Frontal cortex (tissue), 3 donors: ENCODE measurements at regions not wholly inside any gene's neighbourhood (a gene's known extent, or its start where the extent isn't known, plus 50 kb on each side); places are given as distances from the start of the nearest gene placed in this dataset.
"Not testable (repeated sequence)": the region's sequence is repeated elsewhere in the genome, so short reads cannot be mapped to it uniquely, and the experiment has no call there.

Experiments
- DNase-seq, 2 donors: peaks; one replicate each; pipeline ENCODE4 v3.0.0; 2012; ENCODE audit warnings: low spot score in 2 of 2
- FAIRE-seq: peaks from 2 replicates; lab custom pipeline; 2012; peaks lifted over from hg19 to GRCh38; lab: Jason Lieb, UNC
- donor health status: control.
- donor health status: control.
- donor health status: control.

DNA sequence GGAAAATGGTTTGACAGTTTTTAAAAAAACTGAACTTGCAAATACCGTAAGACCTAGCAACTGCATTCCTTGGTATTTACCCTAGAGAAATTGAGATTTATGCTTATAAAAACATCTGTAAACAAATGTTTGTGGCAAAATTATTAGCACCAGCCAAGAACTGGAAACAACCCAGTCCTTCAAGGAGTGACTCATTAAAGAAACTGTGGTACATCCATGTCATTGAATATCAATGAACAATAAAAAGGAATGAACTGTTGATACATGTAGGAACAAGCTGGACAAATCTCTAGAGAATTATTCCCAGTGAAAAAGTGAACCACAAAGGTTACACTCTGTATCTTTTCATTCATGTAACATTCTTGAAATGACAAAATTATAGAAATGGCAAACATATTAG lies 240.2 kb upstream of the ADAMTS3 start:
- FAIRE-seq (no peak), DNase-seq (no peak)

DNA sequence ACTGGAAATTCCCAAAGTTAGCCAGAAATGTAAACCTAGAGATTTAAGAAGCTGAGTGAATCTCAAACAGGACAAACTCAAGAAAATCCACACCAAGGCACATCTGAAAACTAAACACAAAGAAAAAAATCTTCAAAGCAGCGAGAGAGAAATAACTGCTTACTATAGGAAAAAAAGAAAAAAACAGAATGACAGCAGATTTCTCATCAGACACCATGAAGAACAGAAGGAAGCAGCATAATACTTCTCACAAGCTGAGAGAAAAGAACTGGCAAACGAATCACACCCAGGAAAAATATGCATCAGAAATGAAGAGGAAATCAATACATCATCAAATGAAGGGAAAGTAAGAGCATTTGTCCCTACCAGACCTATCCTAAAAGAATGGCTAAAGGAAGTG lies 236.3 kb upstream of the ADAMTS3 start:
- no peak for DNase-seq
- FAIRE-seq: no peak

GRCh38 chr4:72797486-72797885 lies 228.5 kb upstream of the ADAMTS3 start:
- FAIRE-seq (no peak), DNase-seq (no peak)

DNA sequence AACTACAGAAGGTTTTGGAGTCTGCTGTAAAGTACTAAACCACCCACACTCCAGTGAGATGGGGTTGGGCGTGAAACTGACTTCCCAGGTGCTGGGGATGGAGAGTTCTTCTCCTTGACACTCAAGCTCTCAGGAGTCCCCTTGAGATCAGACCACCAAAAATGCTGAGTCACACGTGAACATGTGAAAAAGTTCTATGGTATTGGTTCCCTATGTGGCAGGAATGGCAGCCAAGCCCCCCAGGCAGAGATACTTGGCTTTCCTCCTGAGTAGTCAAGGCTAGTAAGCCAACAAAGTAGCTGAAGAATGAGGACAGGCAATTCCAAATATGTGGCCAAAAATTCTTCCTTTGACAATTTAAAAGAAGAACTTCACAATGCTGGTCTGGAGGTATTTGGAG lies 222.0 kb upstream of the ADAMTS3 start:
- FAIRE-seq: no peak
- no peak for DNase-seq

GRCh38 chr4:72786401-72786990 lies 217.5 kb upstream of the ADAMTS3 start:
- DNase-seq (no peak), FAIRE-seq (no peak)

DNA sequence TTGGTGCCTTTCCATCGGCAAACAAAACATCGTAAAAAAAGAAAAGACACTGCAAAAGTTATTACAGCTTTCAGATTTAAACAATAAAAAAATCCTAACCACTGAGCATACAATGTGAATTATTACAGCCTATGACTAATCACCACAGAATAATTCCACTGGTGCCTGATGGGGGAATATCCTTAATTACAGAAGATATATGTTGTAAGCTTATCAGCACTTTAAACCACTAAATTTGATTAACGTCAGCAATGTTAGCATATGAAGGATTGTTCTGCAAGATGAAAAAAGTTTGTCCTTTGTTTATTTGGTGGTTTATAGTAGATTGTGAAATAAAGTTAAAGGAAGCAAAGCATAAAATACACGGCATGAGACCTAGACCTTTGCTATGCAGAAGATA lies 210.2 kb upstream of the ADAMTS3 start:
- FAIRE-seq (no peak), DNase-seq (no peak)

DNA sequence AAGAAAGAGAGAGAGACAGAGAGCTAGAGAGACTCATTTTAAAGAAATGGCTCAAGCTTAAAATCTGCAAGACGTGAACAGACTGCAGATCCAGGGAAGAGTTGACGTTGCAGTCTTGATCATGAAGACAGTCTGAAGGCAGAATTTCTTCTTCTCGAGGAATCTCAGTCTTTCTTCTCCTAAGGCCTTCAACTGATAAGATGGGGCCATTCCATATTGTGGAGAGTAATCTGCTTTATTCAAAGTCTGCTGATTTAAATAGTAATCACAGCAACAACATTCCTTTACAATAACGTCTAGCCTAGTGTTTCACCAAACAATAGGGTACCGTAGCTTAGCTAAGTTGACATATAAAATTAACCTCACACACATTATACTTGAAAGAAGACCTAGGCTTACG lies 208.4 kb upstream of the ADAMTS3 start:
- DNase-seq (no peak), FAIRE-seq (no peak)

- FAIRE-seq (no peak), DNase-seq (no peak)
These were observed 201.7 kb upstream of the ADAMTS3 start for GRCh38 chr4:72770708-72771107.

DNA sequence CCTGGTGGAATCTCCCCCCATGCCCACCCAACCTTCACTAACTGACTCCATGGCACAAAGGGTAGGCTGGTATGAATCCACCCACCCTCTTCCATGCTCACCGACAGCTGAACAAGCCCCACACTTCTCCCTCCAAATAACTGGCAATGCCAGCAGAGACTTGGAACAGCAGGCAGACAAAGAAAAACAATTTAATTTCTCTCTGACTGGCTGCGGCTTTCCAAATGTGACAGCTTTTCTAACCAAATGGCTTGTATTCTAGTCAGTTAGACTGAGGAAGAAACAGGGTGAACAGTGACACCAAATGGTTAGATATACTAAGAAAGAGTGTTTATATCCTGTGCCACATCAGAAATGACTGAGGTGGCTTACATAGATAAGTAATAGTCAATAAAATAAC lies 199.3 kb upstream of the ADAMTS3 start:
- DNase-seq (peak in 1 of 2 donors; percentile 11), FAIRE-seq (no peak)

DNA sequence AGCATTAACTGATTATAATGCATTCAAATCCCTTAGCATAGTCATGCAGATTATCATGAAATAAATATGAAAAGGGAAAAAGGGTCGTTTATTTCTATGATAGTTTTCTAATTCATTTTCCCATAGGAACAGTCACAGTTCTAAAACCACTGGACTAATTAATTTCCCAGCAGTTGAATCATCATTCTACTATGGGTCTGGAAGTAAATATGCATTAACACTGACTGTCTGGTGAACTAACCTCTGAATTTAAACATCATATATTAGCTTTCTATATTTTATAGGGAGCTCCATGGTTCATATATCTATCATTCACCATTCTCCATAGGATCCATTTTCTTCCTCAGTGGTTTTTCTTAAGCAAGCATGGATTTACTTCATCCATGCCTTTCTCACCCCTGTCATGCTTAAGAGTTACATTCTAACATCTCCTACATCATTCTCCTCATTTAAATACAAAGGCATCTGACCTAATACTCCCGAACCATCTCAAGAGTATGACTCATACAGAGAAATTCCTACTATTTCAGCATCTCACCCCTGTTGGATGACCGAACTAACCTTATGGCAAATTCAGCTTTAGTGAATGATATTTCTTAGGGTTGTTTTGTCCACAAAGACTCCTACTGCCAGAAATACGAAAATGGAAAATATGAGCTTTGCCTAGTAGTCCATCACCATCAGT lies 198.7 kb upstream of the ADAMTS3 start:
- no peak for FAIRE-seq

GRCh38 chr4:72765788-72766187 lies 196.8 kb upstream of the ADAMTS3 start:
- FAIRE-seq, DNase-seq: not testable (repeated sequence)

More for the DNA sequence above, 198.7 kb upstream of the ADAMTS3 start:
- DNase-seq: no peak

- FAIRE-seq (no peak), DNase-seq (no peak)
These were observed 192.5 kb upstream of the ADAMTS3 start for GRCh38 chr4:72761368-72762038.

GRCh38 chr4:72753414-72753813 lies 184.4 kb upstream of the ADAMTS3 start:
- not testable (repeated sequence) for DNase-seq, FAIRE-seq

GRCh38 chr4:72744103-72744725 lies 175.2 kb upstream of the ADAMTS3 start:
- DNase-seq (no peak), FAIRE-seq (no peak)

- DNase-seq (no peak), FAIRE-seq (no peak)
These were observed 174.1 kb upstream of the ADAMTS3 start for GRCh38 chr4:72743078-72743477.

DNA sequence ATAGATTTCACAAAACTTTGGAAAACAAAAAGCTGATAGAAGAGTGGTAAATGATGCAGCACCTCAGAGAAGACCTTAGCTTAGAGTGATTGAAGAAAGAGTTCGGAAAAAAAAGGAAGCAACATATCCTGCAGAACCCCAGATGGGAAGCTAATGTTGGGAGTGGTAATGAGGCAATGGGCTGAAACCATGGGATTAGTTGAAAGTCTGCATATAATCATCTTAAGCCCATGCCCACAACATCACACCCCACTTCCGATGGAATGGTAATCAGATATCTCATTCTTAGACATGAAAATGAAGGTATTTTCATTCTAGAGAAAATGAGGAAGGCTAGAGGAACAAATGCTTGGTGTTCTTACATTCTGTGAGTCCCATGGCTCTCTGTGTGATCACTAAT lies 146.3 kb upstream of the ADAMTS3 start:
- no peak for DNase-seq

GRCh38 chr4:72714482-72715279 lies 145.7 kb upstream of the ADAMTS3 start:
- DNase-seq (no peak), FAIRE-seq (no peak)

More for the DNA sequence above, 146.3 kb upstream of the ADAMTS3 start:
- no peak for FAIRE-seq

- FAIRE-seq (no peak), DNase-seq (no peak)
These were observed 144.0 kb upstream of the ADAMTS3 start for GRCh38 chr4:72712997-72713396.

- DNase-seq: no peak
- no peak for FAIRE-seq
These were observed 140.5 kb upstream of the ADAMTS3 start for GRCh38 chr4:72709475-72709874.

GRCh38 chr4:72706684-72707083 lies 137.7 kb upstream of the ADAMTS3 start:
- no peak for FAIRE-seq

More at GRCh38 chr4:72706684-72707083, 137.7 kb upstream of the ADAMTS3 start:
- DNase-seq: no peak
